ENCODE measurements at regions not wholly inside any gene's neighbourhood (a gene's known extent, or its start where the extent isn't known, plus 50 kb on each side); places are given as distances from the start of the nearest gene placed in this dataset.

DNA sequence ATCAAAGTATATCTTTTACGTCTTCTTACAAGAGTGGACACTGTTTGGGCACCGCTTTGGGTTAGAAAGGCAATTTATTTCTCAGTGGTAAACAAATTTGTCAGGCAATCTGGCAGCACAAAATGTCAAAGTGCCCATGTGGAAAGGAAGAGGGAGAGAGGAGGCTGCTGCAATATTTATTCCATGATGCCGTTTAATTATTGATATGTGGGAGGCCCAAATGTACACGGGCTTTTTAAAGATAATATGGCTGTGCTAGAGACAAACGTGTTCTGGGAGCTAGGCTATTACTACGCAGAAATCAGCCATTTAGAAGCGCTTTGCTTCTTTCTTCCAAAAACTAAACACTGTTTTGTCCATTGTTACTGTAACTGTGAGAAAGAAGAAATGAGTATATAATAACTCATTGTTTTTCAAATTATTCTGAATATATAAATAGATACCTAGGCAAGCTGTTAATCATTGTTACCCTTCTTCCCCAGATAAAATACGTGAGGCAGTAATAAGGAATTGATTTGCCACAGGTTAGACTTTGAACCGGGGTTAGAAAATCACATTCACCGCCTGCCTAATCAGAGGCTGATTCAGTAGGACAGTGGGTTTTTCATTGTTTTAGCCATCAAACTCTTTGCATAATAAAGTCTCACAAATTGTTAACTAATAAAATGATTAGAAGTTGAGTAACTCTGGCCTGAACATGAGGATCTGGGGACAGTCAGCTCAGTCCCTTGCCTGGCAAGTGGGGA lies 116.5 kb upstream of the FRMD4A start:
- H3K36me3 ChIP-seq (ENCODE audit: control insufficient read depth in 4 of 4, insufficient read depth in 3 of 4, low read depth in 1 of 4, low read length in 3 of 4) = no peaks in the 10 kb centered on the region
- no peak overlapping the region for H3K4me3 ChIP-seq (ENCODE audit: low read depth in 1 of 3, low read length in 3 of 3)
- H3K4me1 ChIP-seq (ENCODE audit: control insufficient read depth in 4 of 4, insufficient read depth in 4 of 4, low read length in 3 of 4) = no peaks in the 10 kb centered on the region
- H3K27ac ChIP-seq (ENCODE audit: low read depth in 1 of 2, low read length in 2 of 2) = no peak overlapping the region
- no peaks in the 10 kb centered on the region for H3K27me3 ChIP-seq (ENCODE audit: control insufficient read depth in 4 of 4, insufficient read depth in 4 of 4, low read length in 3 of 4)
- H3K9ac ChIP-seq (ENCODE audit: low read depth in 1 of 2, low read length in 2 of 2) = no peak overlapping the region
- TF ChIP-seq HNF4A (conservative IDR thresholded peaks at IDR 0.05) = peak; percentile 24 to 54
- peak; percentile 46 for TF ChIP-seq HNF4G (IDR thresholded peaks at IDR 0.05)
- no peak for TF ChIP-seq FOXA2 (IDR thresholded peaks at IDR 0.05)
- TF ChIP-seq SP1 (IDR thresholded peaks at IDR 0.05) = peak; percentile 30
- no peak for TF ChIP-seq FOXA1 (IDR thresholded peaks at IDR 0.05)
- no peak for TF ChIP-seq NR2F2 (IDR thresholded peaks at IDR 0.05)
- TF ChIP-seq YY1 (IDR thresholded peaks at IDR 0.05) = no peak
- no peak for TF ChIP-seq GABPA (IDR thresholded peaks at IDR 0.05 in 1 of 2, conservative IDR thresholded peaks at IDR 0.05 in 1 of 2)
- TF ChIP-seq, protein P1, sequence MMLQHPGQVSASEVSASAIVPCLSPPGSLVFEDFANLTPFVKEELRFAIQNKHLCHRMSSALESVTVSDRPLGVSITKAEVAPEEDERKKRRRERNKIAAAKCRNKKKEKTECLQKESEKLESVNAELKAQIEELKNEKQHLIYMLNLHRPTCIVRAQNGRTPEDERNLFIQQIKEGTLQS (IDR thresholded peaks at IDR 0.05) = no peak
- WGBS = 72% methylated on average over 10 of the region's 10 CpGs
- no peaks in the 10 kb centered on the region for H3K9me3 ChIP-seq (ENCODE audit: control insufficient read depth in 4 of 4, low read length in 3 of 4)
- DNase-seq (ENCODE audit: low spot score) = no peak

DNA sequence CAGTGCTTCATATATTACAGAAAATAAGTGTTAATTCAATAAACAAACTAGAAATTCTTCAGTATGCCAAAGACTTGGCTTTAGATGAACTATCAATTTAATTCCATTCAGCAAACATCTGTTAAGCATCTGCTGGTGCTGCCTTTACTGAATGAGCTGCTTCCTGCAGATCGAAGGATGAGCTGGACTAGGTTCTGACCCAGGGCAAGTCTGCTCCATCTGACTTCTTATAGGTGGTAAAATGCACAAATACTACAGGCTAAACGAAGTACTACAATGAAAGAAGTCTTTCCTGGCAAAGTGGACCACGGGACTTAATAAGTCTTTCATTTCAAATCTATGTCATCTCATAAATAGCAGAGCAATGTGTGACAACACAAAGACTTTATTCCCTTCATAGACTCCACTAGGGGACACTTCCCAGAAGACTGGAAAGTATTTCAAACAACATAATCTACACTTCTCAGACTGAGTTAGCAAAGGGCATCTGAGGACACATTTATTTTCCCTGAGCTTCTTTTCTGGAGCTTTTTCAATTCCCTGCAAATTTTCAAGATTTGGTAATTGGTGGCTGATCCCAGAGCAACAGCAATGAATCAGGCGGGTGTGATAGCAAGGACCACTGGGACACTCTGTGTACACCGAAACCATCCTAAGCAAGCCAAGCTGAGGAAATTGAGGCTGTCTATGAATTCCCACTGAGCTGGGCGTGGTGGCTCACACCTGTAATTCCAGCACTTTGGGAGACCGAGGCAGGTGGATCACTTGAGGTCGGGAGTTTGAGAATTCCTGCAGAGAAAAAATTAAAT lies 108.9 kb upstream of the FRMD4A start:
- 77% methylated on average over 8 of the region's 8 CpGs for WGBS
- Histone ChIP-seq H3K27me3 (ENCODE audit: control insufficient read depth in 4 of 4, insufficient read depth in 4 of 4, low read length in 3 of 4) (no peaks in the 10 kb centered on the region), H3K4me3 (ENCODE audit: low read depth in 1 of 3, low read length in 3 of 3) (no peak overlapping the region), H3K36me3 (ENCODE audit: control insufficient read depth in 4 of 4, insufficient read depth in 3 of 4, low read depth in 1 of 4, low read length in 3 of 4) (no peaks in the 10 kb centered on the region), H3K4me1 (ENCODE audit: control insufficient read depth in 4 of 4, insufficient read depth in 4 of 4, low read length in 3 of 4) (no peaks in the 10 kb centered on the region), H3K9me3 (ENCODE audit: control insufficient read depth in 4 of 4, low read length in 3 of 4) (no peaks in the 10 kb centered on the region), H3K27ac (ENCODE audit: low read depth in 1 of 2, low read length in 2 of 2) (no peak overlapping the region), H3K9ac (ENCODE audit: low read depth in 1 of 2, low read length in 2 of 2) (no peak overlapping the region)
- no peak for DNase-seq (ENCODE audit: low spot score)
- TF ChIP-seq, protein P2, sequence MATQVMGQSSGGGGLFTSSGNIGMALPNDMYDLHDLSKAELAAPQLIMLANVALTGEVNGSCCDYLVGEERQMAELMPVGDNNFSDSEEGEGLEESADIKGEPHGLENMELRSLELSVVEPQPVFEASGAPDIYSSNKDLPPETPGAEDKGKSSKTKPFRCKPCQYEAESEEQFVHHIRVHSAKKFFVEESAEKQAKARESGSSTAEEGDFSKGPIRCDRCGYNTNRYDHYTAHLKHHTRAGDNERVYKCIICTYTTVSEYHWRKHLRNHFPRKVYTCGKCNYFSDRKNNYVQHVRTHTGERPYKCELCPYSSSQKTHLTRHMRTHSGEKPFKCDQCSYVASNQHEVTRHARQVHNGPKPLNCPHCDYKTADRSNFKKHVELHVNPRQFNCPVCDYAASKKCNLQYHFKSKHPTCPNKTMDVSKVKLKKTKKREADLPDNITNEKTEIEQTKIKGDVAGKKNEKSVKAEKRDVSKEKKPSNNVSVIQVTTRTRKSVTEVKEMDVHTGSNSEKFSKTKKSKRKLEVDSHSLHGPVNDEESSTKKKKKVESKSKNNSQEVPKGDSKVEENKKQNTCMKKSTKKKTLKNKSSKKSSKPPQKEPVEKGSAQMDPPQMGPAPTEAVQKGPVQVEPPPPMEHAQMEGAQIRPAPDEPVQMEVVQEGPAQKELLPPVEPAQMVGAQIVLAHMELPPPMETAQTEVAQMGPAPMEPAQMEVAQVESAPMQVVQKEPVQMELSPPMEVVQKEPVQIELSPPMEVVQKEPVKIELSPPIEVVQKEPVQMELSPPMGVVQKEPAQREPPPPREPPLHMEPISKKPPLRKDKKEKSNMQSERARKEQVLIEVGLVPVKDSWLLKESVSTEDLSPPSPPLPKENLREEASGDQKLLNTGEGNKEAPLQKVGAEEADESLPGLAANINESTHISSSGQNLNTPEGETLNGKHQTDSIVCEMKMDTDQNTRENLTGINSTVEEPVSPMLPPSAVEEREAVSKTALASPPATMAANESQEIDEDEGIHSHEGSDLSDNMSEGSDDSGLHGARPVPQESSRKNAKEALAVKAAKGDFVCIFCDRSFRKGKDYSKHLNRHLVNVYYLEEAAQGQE (IDR thresholded peaks at IDR 0.05) = no peak
- TF ChIP-seq HNF4A (conservative IDR thresholded peaks at IDR 0.05) = no peak
- no peak for TF ChIP-seq SP1 (IDR thresholded peaks at IDR 0.05)
- TF ChIP-seq, protein P3, sequence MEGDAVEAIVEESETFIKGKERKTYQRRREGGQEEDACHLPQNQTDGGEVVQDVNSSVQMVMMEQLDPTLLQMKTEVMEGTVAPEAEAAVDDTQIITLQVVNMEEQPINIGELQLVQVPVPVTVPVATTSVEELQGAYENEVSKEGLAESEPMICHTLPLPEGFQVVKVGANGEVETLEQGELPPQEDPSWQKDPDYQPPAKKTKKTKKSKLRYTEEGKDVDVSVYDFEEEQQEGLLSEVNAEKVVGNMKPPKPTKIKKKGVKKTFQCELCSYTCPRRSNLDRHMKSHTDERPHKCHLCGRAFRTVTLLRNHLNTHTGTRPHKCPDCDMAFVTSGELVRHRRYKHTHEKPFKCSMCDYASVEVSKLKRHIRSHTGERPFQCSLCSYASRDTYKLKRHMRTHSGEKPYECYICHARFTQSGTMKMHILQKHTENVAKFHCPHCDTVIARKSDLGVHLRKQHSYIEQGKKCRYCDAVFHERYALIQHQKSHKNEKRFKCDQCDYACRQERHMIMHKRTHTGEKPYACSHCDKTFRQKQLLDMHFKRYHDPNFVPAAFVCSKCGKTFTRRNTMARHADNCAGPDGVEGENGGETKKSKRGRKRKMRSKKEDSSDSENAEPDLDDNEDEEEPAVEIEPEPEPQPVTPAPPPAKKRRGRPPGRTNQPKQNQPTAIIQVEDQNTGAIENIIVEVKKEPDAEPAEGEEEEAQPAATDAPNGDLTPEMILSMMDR (IDR thresholded peaks at IDR 0.05; ENCODE audit: low read depth, low read length, missing input control) = no peak
- TF ChIP-seq JUND (IDR thresholded peaks at IDR 0.05) = no peak
- TF ChIP-seq YY1 (IDR thresholded peaks at IDR 0.05) = no peak
- TF ChIP-seq, protein P4, sequence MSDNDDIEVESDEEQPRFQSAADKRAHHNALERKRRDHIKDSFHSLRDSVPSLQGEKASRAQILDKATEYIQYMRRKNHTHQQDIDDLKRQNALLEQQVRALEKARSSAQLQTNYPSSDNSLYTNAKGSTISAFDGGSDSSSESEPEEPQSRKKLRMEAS (IDR thresholded peaks at IDR 0.05) = no peak
- TF ChIP-seq GABPA (IDR thresholded peaks at IDR 0.05 in 1 of 2, conservative IDR thresholded peaks at IDR 0.05 in 1 of 2) = no peak
- no peak for TF ChIP-seq FOXA2 (IDR thresholded peaks at IDR 0.05)
- TF ChIP-seq TAF1 (conservative IDR thresholded peaks at IDR 0.05) = no peak
- TF ChIP-seq, protein P1 (IDR thresholded peaks at IDR 0.05) = no peak
- TF ChIP-seq, protein P5, sequence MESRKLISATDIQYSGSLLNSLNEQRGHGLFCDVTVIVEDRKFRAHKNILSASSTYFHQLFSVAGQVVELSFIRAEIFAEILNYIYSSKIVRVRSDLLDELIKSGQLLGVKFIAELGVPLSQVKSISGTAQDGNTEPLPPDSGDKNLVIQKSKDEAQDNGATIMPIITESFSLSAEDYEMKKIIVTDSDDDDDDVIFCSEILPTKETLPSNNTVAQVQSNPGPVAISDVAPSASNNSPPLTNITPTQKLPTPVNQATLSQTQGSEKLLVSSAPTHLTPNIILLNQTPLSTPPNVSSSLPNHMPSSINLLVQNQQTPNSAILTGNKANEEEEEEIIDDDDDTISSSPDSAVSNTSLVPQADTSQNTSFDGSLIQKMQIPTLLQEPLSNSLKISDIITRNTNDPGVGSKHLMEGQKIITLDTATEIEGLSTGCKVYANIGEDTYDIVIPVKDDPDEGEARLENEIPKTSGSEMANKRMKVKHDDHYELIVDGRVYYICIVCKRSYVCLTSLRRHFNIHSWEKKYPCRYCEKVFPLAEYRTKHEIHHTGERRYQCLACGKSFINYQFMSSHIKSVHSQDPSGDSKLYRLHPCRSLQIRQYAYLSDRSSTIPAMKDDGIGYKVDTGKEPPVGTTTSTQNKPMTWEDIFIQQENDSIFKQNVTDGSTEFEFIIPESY (IDR thresholded peaks at IDR 0.05) = no peak
- no peak for TF ChIP-seq RXRA (IDR thresholded peaks at IDR 0.05)
- no peak for TF ChIP-seq RAD21 (IDR thresholded peaks at IDR 0.05)
- TF ChIP-seq EGR1 (IDR thresholded peaks at IDR 0.05; ENCODE audit: low read depth in 2 of 2) = no peak
- no peak for TF ChIP-seq NR2F2 (IDR thresholded peaks at IDR 0.05)
- TF ChIP-seq HNF4G (IDR thresholded peaks at IDR 0.05) = no peak
- no peak for TF ChIP-seq FOXA1 (IDR thresholded peaks at IDR 0.05)
